ENCODE measurements at regions not wholly inside any gene's neighbourhood (a gene's known extent, or its start where the extent isn't known, plus 50 kb on each side); places are given as distances from the start of the nearest gene placed in this dataset.

GRCh38 chr18:79590191-79591031 is 89.2 kb upstream of the CTDP1 start:
- Histone ChIP-seq H2AFZ (ENCODE audit: low read depth, low read length, poor library complexity, severe bottlenecking) (no peak overlapping the region), H3K4me3 (replicated peaks in 1 of 2; ENCODE audit: low read depth in 1 of 2, low read length in 2 of 2) (no peak overlapping the region), H3K27ac (ENCODE audit: low read depth, low read length) (no peak overlapping the region), H3K4me1 (ENCODE audit: control insufficient read depth in 1 of 2, insufficient read depth in 2 of 2, low read length in 2 of 2) (peaks cover 0 to 5% of the 10 kb centered on the region in 2 experiments; a peak in 1 of 4 replicates), H3K9me3 (ENCODE audit: control insufficient read depth in 1 of 2, insufficient read depth in 1 of 2, low read depth in 1 of 2, low read length in 2 of 2) (no peaks in the 10 kb centered on the region), H3K9me2 (ENCODE audit: insufficient read depth) (no peaks in the 10 kb centered on the region), H3K36me3 (ENCODE audit: control insufficient read depth in 1 of 2, insufficient read depth in 2 of 2, low read length in 2 of 2) (no peaks in the 10 kb centered on the region), H3K27me3 (ENCODE audit: insufficient read depth, low read length) (peaks cover 14% of the 10 kb centered on the region), H3K9ac (ENCODE audit: low read length) (no peak overlapping the region), H4K20me1 (ENCODE audit: insufficient read depth) (no peaks in the 10 kb centered on the region), H3K79me2 (ENCODE audit: insufficient read depth, low read length) (no peaks in the 10 kb centered on the region), H3K4me2 (ENCODE audit: low read length) (no peak overlapping the region)
- intact Hi-C loops (cut with micrococcal nuclease) = no loop called here
- RAD21 ChIA-PET (ENCODE audit: low non-redundant PET in 1 of 2, low total read pairs in 2 of 2, uncharacterized antibody in 2 of 2, unreplicated experiment in 2 of 2) = no interaction called here
- CTCF ChIA-PET = no interaction called here
- no peak for ATAC-seq
- DNase-seq (ENCODE audit: low read depth, low spot score) = no peak
- no TSS peak for BruUV-seq (replicated peaks)
- POLR2A ChIA-PET = no interaction called here
- TF ChIP-seq EZH2phosphoT487 (IDR thresholded peaks at IDR 0.05; ENCODE audit: borderline replicate concordance) = no peak
- TF ChIP-seq EGR1 (IDR thresholded peaks at IDR 0.05; ENCODE audit: low read depth) = no peak

GRCh38 chr18:79591032-79591308 is 88.6 kb upstream of the CTDP1 start:
- ChIA-PET POLR2A (no interaction called here), RAD21 (ENCODE audit: low non-redundant PET in 1 of 2, low total read pairs in 2 of 2, uncharacterized antibody in 2 of 2, unreplicated experiment in 2 of 2) (no interaction called here), CTCF (no interaction called here)
- intact Hi-C loops (cut with micrococcal nuclease) = no loop called here
- ATAC-seq = no peak
- Histone ChIP-seq H3K79me2 (ENCODE audit: insufficient read depth, low read length) (no peaks in the 10 kb centered on the region), H3K9me2 (ENCODE audit: insufficient read depth) (no peaks in the 10 kb centered on the region), H4K20me1 (ENCODE audit: insufficient read depth) (no peaks in the 10 kb centered on the region), H3K36me3 (ENCODE audit: control insufficient read depth in 1 of 2, insufficient read depth in 2 of 2, low read length in 2 of 2) (no peaks in the 10 kb centered on the region), H2AFZ (ENCODE audit: low read depth, low read length, poor library complexity, severe bottlenecking) (no peak overlapping the region), H3K9me3 (ENCODE audit: control insufficient read depth in 1 of 2, insufficient read depth in 1 of 2, low read depth in 1 of 2, low read length in 2 of 2) (no peaks in the 10 kb centered on the region), H3K4me1 (ENCODE audit: control insufficient read depth in 1 of 2, insufficient read depth in 2 of 2, low read length in 2 of 2) (peaks cover 0 to 5% of the 10 kb centered on the region in 2 experiments; a peak in 1 of 4 replicates), H3K4me2 (ENCODE audit: low read length) (no peak overlapping the region), H3K4me3 (replicated peaks in 1 of 2; ENCODE audit: low read depth in 1 of 2, low read length in 2 of 2) (no peak overlapping the region), H3K9ac (ENCODE audit: low read length) (no peak overlapping the region), H3K27ac (ENCODE audit: low read depth, low read length) (no peak overlapping the region), H3K27me3 (ENCODE audit: insufficient read depth, low read length) (peaks cover 20% of the 10 kb centered on the region)
- no TSS peak for BruUV-seq (replicated peaks)
- no peak for DNase-seq (ENCODE audit: low read depth, low spot score)
- TF ChIP-seq POLR2A (IDR thresholded peaks at IDR 0.05; ENCODE audit: borderline replicate concordance, extremely low read depth, insufficient read depth, insufficient read length) (no peak), ZBTB33 (IDR thresholded peaks at IDR 0.05; ENCODE audit: extremely low read depth, insufficient replicate concordance, low read length) (no peak), RAD21 (IDR thresholded peaks at IDR 0.05; ENCODE audit: low read depth) (no peak), CEBPB (IDR thresholded peaks at IDR 0.05; ENCODE audit: low read depth) (no peak), MAX (IDR thresholded peaks at IDR 0.05) (no peak), ATF3 (IDR thresholded peaks at IDR 0.05) (no peak), EGR1 (IDR thresholded peaks at IDR 0.05; ENCODE audit: low read depth) (no peak), POLR2AphosphoS5 (IDR thresholded peaks at IDR 0.05; ENCODE audit: low read depth, low read length) (no peak), SRF (IDR thresholded peaks at IDR 0.05; ENCODE audit: low read depth) (no peak), YY1 (IDR thresholded peaks at IDR 0.05; ENCODE audit: extremely low read depth, insufficient replicate concordance, low read depth, low read length) (no peak), JUND (IDR thresholded peaks at IDR 0.05) (no peak), CTCF (IDR thresholded peaks at IDR 0.05 in 2 of 3, conservative IDR thresholded peaks at IDR 0.05 in 1 of 3; ENCODE audit: borderline replicate concordance in 1 of 3, insufficient read depth in 1 of 3, low read depth in 2 of 3, low read length in 2 of 3) (no peak), EZH2phosphoT487 (IDR thresholded peaks at IDR 0.05; ENCODE audit: borderline replicate concordance) (no peak), ZFX (IDR thresholded peaks at IDR 0.05) (no peak)
